B cell (primary cell): ENCODE measurements at regions not wholly inside any gene's neighbourhood (a gene's known extent, or its start where the extent isn't known, plus 50 kb on each side); places are given as distances from the start of the nearest gene placed in this dataset.

ENCODE experiments used
- ATAC-seq: fragments of 200-7000 bp; cut with Tn5 transposase; one replicate; pipeline ENCODE4 v1.10.0; 2021; ENCODE audit warnings: low read depth, mild to moderate bottlenecking, moderate number of reproducible peaks, moderate library complexity
- CTCF ChIA-PET: fragments of 350-600 bp; sonication (Branson Sonifier 250); formaldehyde crosslinking; loops from one replicate; lab custom pipeline; 2021; ENCODE audit warnings: antibody characterized with exemption, inconsistent platforms; lab: Charles Lee
- POLR2A ChIA-PET: fragments of 350-600 bp; sonication (Branson Sonifier 250); formaldehyde crosslinking; loops from one replicate; lab custom pipeline; 2021; ENCODE audit warnings: antibody characterized with exemption; lab: Charles Lee
- DNase-seq: peaks from one replicate; pipeline ENCODE4 v3.0.0; 2013
- H2AFZ ChIP-seq: 2 replicates; pipeline ENCODE4 v1.6.1; 2012; ENCODE audit warnings: mild to moderate bottlenecking, low read depth, low read length; ENCODE audit not compliant: insufficient read depth, poor library complexity, severe bottlenecking
- H3K27ac ChIP-seq, 2 donors: 1 replicate in 1 of 2; 2 replicates in 1 of 2; pipeline ENCODE4 v1.5.1; 2012 to 2013; ENCODE audit warnings: low read length in 2 of 2, mild to moderate bottlenecking in 2 of 2, moderate library complexity in 1 of 2
- H3K27me3 ChIP-seq, 4 experiments: fragments of 200-600 bp in 1 of 4; sonication (generic) in 1 of 4; replicated peaks in 1 of 4; 1 replicate in 2 of 4; 2 replicates in 2 of 4; pipeline versions ENCODE4 v1.6.1 to v1.7.0; 2013 to 2016; ENCODE audit warnings: low read length in 3 of 4, mild to moderate bottlenecking in 2 of 4, mixed read lengths in 1 of 4, moderate library complexity in 1 of 4; ENCODE audit not compliant: insufficient read depth in 4 of 4, control insufficient read depth in 3 of 4; ENCODE audit errors: control extremely low read depth in 1 of 4
- H3K36me3 ChIP-seq, 2 experiments: replicated peaks in 1 of 2; 1 replicate in 1 of 2; 2 replicates in 1 of 2; pipeline versions ENCODE4 v1.6.1 to v1.7.1; 2013; ENCODE audit warnings: low read length in 1 of 2; ENCODE audit not compliant: insufficient read depth in 2 of 2, control insufficient read depth in 1 of 2; ENCODE audit errors: control extremely low read depth in 1 of 2, extremely low read depth in 1 of 2
- H3K4me1 ChIP-seq, 2 donors: fragments of 200-600 bp in 1 of 2; sonication (generic) in 1 of 2; 1 replicate in 1 of 2; 2 replicates in 1 of 2; pipeline versions ENCODE4 v1.5.1 to v1.6.1; 2013 to 2017; ENCODE audit warnings: low read length in 2 of 2; ENCODE audit not compliant: control insufficient read depth in 2 of 2, insufficient read depth in 2 of 2
- H3K4me2 ChIP-seq: replicated peaks from 2 replicates; pipeline ENCODE3; 2012; ENCODE audit warnings: mild to moderate bottlenecking, low read depth, low read length; ENCODE audit not compliant: poor library complexity, severe bottlenecking
- H3K4me3 ChIP-seq, 5 experiments: fragments of 200-600 bp in 1 of 5; sonication (generic) in 1 of 5; 1 replicate in 3 of 5; 2 replicates in 2 of 5; pipeline versions ENCODE4 v1.5.1 to v1.7.0; 2011 to 2016; ENCODE audit warnings: low read length in 4 of 5, mild to moderate bottlenecking in 4 of 5, low read depth in 2 of 5, control low read depth in 1 of 5, moderate library complexity in 1 of 5; ENCODE audit not compliant: insufficient read depth in 1 of 5; ENCODE audit errors: control extremely low read depth in 1 of 5, extremely low read depth in 1 of 5
- H3K79me2 ChIP-seq: fragments of 200-600 bp; sonication (generic); one replicate; pipeline ENCODE4 v1.6.0; 2016; ENCODE audit warnings: low read length; ENCODE audit not compliant: control insufficient read depth, insufficient read depth
- H3K9ac ChIP-seq: fragments of 200-600 bp; sonication (generic); 2 replicates; pipeline ENCODE4 v1.6.1; 2017; ENCODE audit warnings: mild to moderate bottlenecking, low read length, moderate library complexity
- H3K9me3 ChIP-seq, 3 donors: one replicate each; pipeline versions ENCODE4 v1.6.1 to v1.7.1; 2013; ENCODE audit warnings: low read length in 2 of 3; ENCODE audit not compliant: control insufficient read depth in 2 of 3, insufficient read depth in 1 of 3; ENCODE audit errors: control extremely low read depth in 1 of 3
- H4K20me1 ChIP-seq: 2 replicates; pipeline ENCODE4 v1.6.0; 2012; ENCODE audit warnings: mild to moderate bottlenecking, low read length; ENCODE audit not compliant: insufficient read depth, control insufficient read depth, poor library complexity, severe bottlenecking
- H3K27ac Mint-ChIP-seq: one replicate; pipeline ENCODE4 v1.8.0; 2021; ENCODE audit warnings: mixed read lengths
- H3K27me3 Mint-ChIP-seq: one replicate; pipeline ENCODE4 v1.8.0; 2021; ENCODE audit warnings: mixed read lengths
- H3K4me1 Mint-ChIP-seq: one replicate; pipeline ENCODE4 v1.8.0; 2021; ENCODE audit warnings: mixed read lengths
- H3K4me3 Mint-ChIP-seq: one replicate; pipeline ENCODE4 v1.8.0; 2021; ENCODE audit warnings: mixed read lengths
- H3K9me3 Mint-ChIP-seq: one replicate; pipeline ENCODE4 v1.8.0; 2022; ENCODE audit warnings: mixed read lengths; ENCODE audit not compliant: insufficient read depth
- CTCF ChIP-seq: fragments of 200-600 bp; IDR thresholded peaks from one replicate; pipeline ENCODE4 v1.8.0; 2022; ENCODE audit warnings: antibody characterized with exemption, mild to moderate bottlenecking
- EZH2 ChIP-seq: IDR thresholded peaks from 2 replicates; pipeline ENCODE4 v1.6.1; 2012; ENCODE audit warnings: borderline replicate concordance, low read depth, mild to moderate bottlenecking, moderate library complexity, low read length; ENCODE audit not compliant: insufficient read depth, poor library complexity, severe bottlenecking
- WGBS: methylation state at CpG from one replicate; pipeline ENCODE4 v1.1.5; 2013; ENCODE audit warnings: missing lambda C conversion rate; ENCODE audit not compliant: insufficient coverage; 5-methylcytosine and 5-hydroxymethylcytosine counted together
- intact Hi-C: fragments of 100-400 bp; cut with micrococcal nuclease; formaldehyde crosslinking; loops from one replicate; pipeline ENCODE4 v1.10.0; 2022

GRCh38 chr1:168845140-168845539, 116.1 kb upstream of the DPT start:
- ChIA-PET CTCF (no interaction called here), POLR2A (no interaction called here)
- Mint-ChIP-seq H3K27me3 (peaks cover 22% of the 10 kb centered on the region), H3K9me3 (no peaks in the 10 kb centered on the region), H3K27ac (no peak overlapping the region), H3K4me3 (no peak overlapping the region), H3K4me1 (no peaks in the 10 kb centered on the region)
- Histone ChIP-seq H2AFZ (no peak overlapping the region), H4K20me1 (no peaks in the 10 kb centered on the region), H3K4me3 (no peak overlapping the region), H3K27ac (no peak overlapping the region), H3K36me3 (no peaks in the 10 kb centered on the region), H3K4me1 (no peaks in the 10 kb centered on the region), H3K27me3 (peaks cover 0 to 5% (median 0%) of the 10 kb centered on the region in 4 experiments), H3K79me2 (no peaks in the 10 kb centered on the region), H3K9me3 (peaks cover 0 to 1% (median 0%) of the 10 kb centered on the region in 3 donors), H3K9ac (no peak overlapping the region), H3K4me2 (no peak overlapping the region)
- ATAC-seq, result no peak
- no peak for TF ChIP-seq EZH2
- no peak for TF ChIP-seq CTCF
- DNase-seq, result no peak
- intact Hi-C loops, result no loop called here
- whole genome bisulfite sequencing, result 100% methylated on average over 1 of the region's 2 CpGs

GRCh38 chr1:168848051-168848450, 119.0 kb upstream of the DPT start:
- Histone ChIP-seq H3K79me2 (no peaks in the 10 kb centered on the region), H3K9me3 (peaks cover 0 to 1% (median 0%) of the 10 kb centered on the region in 3 donors), H3K9ac (no peak overlapping the region), H2AFZ (no peak overlapping the region), H3K27me3 (peaks cover 0 to 5% (median 0%) of the 10 kb centered on the region in 4 experiments), H4K20me1 (no peaks in the 10 kb centered on the region), H3K4me1 (no peaks in the 10 kb centered on the region), H3K4me3 (no peak overlapping the region), H3K4me2 (no peak overlapping the region), H3K36me3 (no peaks in the 10 kb centered on the region), H3K27ac (no peak overlapping the region)
- ChIA-PET POLR2A (no interaction called here), CTCF (no interaction called here)
- Mint-ChIP-seq H3K27me3 (peaks cover 22% of the 10 kb centered on the region), H3K4me1 (no peaks in the 10 kb centered on the region), H3K9me3 (no peaks in the 10 kb centered on the region), H3K4me3 (no peak overlapping the region), H3K27ac (no peak overlapping the region)
- DNase-seq (no peak), ATAC-seq (no peak)
- intact Hi-C loops, result no loop called here
- TF ChIP-seq EZH2 (no peak), CTCF (no peak)
- WGBS, result 83% methylated on average over 3 of the region's 3 CpGs
